Activated T-helper 1 cell treated with anti-CD3 and anti-CD28 coated beads, Interleukin-12 subunit alpha, Interleukin-12 subunit beta, Interleukin-2, Interleukin-4 antibody, amounts not matched to agents 30 ng/mL and 10 ng/mL and 1 ng/mL, durations not matched to agents 14 hours and 24 hours and 36 hours (primary cell): ENCODE measurements at regions not wholly inside any gene's neighbourhood (a gene's known extent, or its start where the extent isn't known, plus 50 kb on each side); places are given as distances from the start of the nearest gene placed in this dataset.

ENCODE experiments used
- DNase-seq: peaks from one replicate; pipeline ENCODE4 v3.0.0; 2021; ENCODE audit warnings: low spot score
- H3K27ac Mint-ChIP-seq: one replicate; pipeline ENCODE4 v1.8.0; 2021; ENCODE audit warnings: mild to moderate bottlenecking, mixed read lengths
- H3K27me3 Mint-ChIP-seq: one replicate; pipeline ENCODE4 v1.8.0; 2022; ENCODE audit warnings: mild to moderate bottlenecking, moderate library complexity, mixed read lengths; ENCODE audit not compliant: insufficient read depth
- H3K36me3 Mint-ChIP-seq: one replicate; pipeline ENCODE4 v1.8.0; 2021; ENCODE audit warnings: low read depth, mixed read lengths
- H3K4me1 Mint-ChIP-seq: one replicate; pipeline ENCODE4 v1.8.0; 2021; ENCODE audit warnings: low read depth, mixed read lengths
- H3K4me3 Mint-ChIP-seq: one replicate; pipeline ENCODE4 v1.8.0; 2021; ENCODE audit warnings: mild to moderate bottlenecking, moderate library complexity, mixed read lengths
- H3K9me3 Mint-ChIP-seq: one replicate; pipeline ENCODE4 v1.8.0; 2021; ENCODE audit warnings: mixed read lengths
- intact Hi-C: fragments of 100-400 bp; cut with micrococcal nuclease; formaldehyde crosslinking; loops from one replicate; pipeline ENCODE4 v1.15.1; 2024

DNA sequence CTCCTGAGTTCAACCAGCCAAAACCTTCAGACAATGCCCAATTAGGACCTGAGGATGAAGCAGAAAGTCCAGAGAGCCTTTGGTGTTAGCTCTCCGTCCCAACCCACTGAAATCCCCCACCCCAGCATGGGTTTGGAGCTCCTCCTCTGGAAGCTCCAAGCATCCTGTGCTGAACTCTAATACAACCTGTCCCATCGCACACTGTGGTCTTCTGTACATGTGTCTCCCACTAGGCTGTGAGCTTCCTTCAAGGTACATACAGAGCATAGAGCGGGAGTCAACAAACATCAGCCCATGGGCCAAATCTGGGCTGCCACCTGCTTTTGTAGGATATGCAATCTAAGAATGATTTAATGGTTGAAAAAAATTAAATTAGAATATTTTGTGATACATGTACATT is 166.5 kb downstream of the LSM5 start:
- no peak for DNase-seq
- peaks cover 4% of the 10 kb centered on the region for H3K27me3 Mint-ChIP-seq
- H3K27ac Mint-ChIP-seq: no peak overlapping the region
- no peaks in the 10 kb centered on the region for H3K9me3 Mint-ChIP-seq
- no peaks in the 10 kb centered on the region for H3K4me1 Mint-ChIP-seq
- H3K4me3 Mint-ChIP-seq: no peak overlapping the region
- intact Hi-C loops: no loop called here
- H3K36me3 Mint-ChIP-seq: no peaks in the 10 kb centered on the region

- H3K27ac Mint-ChIP-seq: no peak overlapping the region
- no peak for DNase-seq
- no peak overlapping the region for H3K4me3 Mint-ChIP-seq
- no peaks in the 10 kb centered on the region for H3K9me3 Mint-ChIP-seq
- no peaks in the 10 kb centered on the region for H3K36me3 Mint-ChIP-seq
- H3K27me3 Mint-ChIP-seq: peaks cover 4% of the 10 kb centered on the region
- intact Hi-C loops: no loop called here
- no peaks in the 10 kb centered on the region for H3K4me1 Mint-ChIP-seq
Measured at GRCh38 chr7:32319012-32319382, 171.2 kb downstream of the LSM5 start.

GRCh38 chr7:32318300-32319011 is 171.7 kb downstream of the LSM5 start:
- H3K36me3 Mint-ChIP-seq: no peaks in the 10 kb centered on the region
- H3K27me3 Mint-ChIP-seq: peaks cover 4% of the 10 kb centered on the region
- no peak overlapping the region for H3K4me3 Mint-ChIP-seq
- no peaks in the 10 kb centered on the region for H3K4me1 Mint-ChIP-seq
- intact Hi-C loops: no loop called here
- no peaks in the 10 kb centered on the region for H3K9me3 Mint-ChIP-seq
- H3K27ac Mint-ChIP-seq: no peak overlapping the region
- DNase-seq: no peak

GRCh38 chr7:32316839-32317238 is 173.3 kb downstream of the LSM5 start:
- intact Hi-C loops: no loop called here
- no peak overlapping the region for H3K27ac Mint-ChIP-seq
- no peak for DNase-seq
- no peaks in the 10 kb centered on the region for H3K36me3 Mint-ChIP-seq
- H3K4me3 Mint-ChIP-seq: no peak overlapping the region
- peaks cover 4% of the 10 kb centered on the region for H3K27me3 Mint-ChIP-seq
- H3K4me1 Mint-ChIP-seq: no peaks in the 10 kb centered on the region
- H3K9me3 Mint-ChIP-seq: no peaks in the 10 kb centered on the region

- H3K36me3 Mint-ChIP-seq: no peaks in the 10 kb centered on the region
- no peak for DNase-seq
- no peak overlapping the region for H3K27ac Mint-ChIP-seq
- H3K4me3 Mint-ChIP-seq: no peak overlapping the region
- intact Hi-C loops: no loop called here
- H3K4me1 Mint-ChIP-seq: no peaks in the 10 kb centered on the region
- H3K27me3 Mint-ChIP-seq: peaks cover 2% of the 10 kb centered on the region
- no peaks in the 10 kb centered on the region for H3K9me3 Mint-ChIP-seq
Measured at GRCh38 chr7:32314761-32315160, 175.4 kb downstream of the LSM5 start.

DNA sequence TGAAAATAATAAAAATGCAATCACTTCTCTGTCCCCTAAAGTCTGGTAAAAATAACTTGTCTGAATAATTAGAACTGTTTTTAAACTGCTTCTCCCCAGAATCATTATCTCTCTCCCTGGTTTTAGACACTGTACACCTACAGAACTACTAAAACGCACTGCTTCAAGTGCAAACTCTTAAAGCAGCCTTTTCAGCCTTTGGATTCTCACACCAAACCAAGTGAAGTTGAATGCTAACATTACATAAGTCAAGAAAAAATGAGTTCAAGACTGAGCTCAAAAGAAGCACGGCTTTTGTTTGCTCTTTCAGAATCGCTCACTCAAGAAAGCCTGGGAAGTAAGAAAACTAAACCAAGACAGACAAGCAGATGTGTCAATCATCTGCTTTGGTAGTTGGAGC is 188.8 kb downstream of the LSM5 start:
- no peaks in the 10 kb centered on the region for H3K9me3 Mint-ChIP-seq

GRCh38 chr7:32299133-32299702 is 191.0 kb downstream of the LSM5 start:
- Mint-ChIP-seq H3K27ac (no peak overlapping the region), H3K4me1 (no peaks in the 10 kb centered on the region), H3K4me3 (no peak overlapping the region), H3K9me3 (no peaks in the 10 kb centered on the region), H3K36me3 (no peaks in the 10 kb centered on the region), H3K27me3 (peaks cover 39% of the 10 kb centered on the region)
- DNase-seq: no peak
- intact Hi-C loops: no loop called here

More for the DNA sequence above, 188.8 kb downstream of the LSM5 start:
- H3K4me3 Mint-ChIP-seq: no peak overlapping the region
- DNase-seq: no peak
- intact Hi-C loops: no loop called here
- no peaks in the 10 kb centered on the region for H3K36me3 Mint-ChIP-seq
- peaks cover 34% of the 10 kb centered on the region for H3K27me3 Mint-ChIP-seq
- H3K27ac Mint-ChIP-seq: no peak overlapping the region
- no peaks in the 10 kb centered on the region for H3K4me1 Mint-ChIP-seq

DNA sequence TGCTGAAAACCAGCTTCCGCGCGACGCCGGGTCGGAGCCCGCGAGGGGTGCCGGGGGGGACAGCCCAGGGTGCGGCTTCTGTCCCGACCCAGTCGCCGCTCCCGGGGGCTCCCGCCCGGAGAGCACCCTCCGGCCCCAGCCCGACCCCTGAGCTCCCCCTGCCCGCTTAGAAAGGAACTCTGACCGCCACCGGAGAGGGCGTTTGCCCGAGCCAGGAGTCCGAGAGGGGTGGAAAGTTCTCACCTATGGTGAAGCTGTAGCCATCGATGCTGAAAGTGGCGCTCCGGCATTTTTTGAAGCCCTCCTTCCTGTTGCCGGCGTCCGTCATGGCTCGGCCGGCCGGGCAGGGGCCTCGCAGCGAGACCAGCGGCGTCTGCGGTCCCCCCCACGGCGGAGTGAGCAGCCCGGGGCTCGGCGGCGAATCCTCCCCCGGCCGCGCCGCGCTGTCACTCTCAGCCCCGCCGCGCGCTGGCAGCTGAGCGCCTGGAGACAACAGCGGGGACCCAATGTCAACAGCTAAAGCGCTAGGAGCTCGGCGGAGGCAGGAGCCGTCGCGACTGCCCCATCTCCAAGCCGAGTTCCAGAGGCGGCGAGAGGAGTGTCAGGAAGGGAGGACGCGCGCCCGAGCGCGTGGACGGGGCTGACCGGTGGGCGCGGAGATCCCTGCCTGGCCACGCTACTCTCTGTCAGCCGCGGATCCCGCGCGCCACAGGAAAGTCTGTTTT is 191.6 kb downstream of the LSM5 start:
- Mint-ChIP-seq H3K9me3 (no peaks in the 10 kb centered on the region), H3K36me3 (no peaks in the 10 kb centered on the region), H3K27me3 (peaks cover 39% of the 10 kb centered on the region), H3K27ac (no peak overlapping the region), H3K4me1 (no peaks in the 10 kb centered on the region), H3K4me3 (no peak overlapping the region)
- intact Hi-C loops: no loop called here
- DNase-seq: no peak

DNA sequence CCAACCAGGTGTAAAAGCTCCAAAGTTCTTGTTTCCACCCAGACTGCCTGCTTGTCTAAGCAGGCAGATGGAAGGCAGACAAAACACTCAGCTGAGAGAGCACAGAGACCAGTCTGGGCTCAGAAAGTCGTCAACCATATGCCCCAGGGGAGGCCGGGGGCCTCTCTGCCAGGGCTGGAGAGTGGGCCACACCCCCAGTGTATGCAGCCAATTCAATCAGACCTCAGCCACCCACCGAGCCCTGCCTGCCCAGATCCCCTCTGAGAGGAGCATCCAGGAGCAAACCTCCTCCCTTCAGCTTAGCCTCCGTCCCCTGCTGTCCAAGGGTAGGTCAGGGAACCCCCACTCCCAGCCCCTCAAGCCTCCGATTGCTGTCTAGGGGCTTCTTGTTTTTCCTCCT is 196.3 kb downstream of the LSM5 start:
- Mint-ChIP-seq H3K27me3 (peaks cover 21% of the 10 kb centered on the region), H3K9me3 (no peaks in the 10 kb centered on the region), H3K4me1 (no peaks in the 10 kb centered on the region), H3K36me3 (no peaks in the 10 kb centered on the region), H3K4me3 (no peak overlapping the region), H3K27ac (no peak overlapping the region)
- DNase-seq: no peak
- intact Hi-C loops: no loop called here

- no peak for DNase-seq
Measured at GRCh38 chr7:32289651-32290414, 200.3 kb downstream of the LSM5 start.

DNA sequence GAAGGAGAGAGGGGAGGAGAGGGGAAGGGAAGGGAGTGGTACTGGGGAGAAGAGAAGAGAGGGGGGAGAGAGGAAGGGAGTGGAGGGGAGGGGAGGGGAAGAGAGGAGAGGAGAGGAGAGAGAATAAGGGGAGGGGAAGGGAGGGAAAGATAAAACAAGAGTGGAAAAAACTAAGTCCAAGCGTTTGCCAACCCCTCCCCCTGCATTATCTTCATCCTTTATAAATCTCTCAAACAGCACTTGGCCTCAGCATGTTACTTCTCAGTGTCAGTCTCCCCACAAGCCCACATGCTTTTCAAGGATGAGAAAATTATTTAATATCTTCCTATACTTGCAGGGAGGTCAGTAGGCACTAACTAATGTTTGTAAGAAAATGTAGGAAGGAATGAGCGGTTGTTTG is 204.5 kb downstream of the LSM5 start:
- no peak overlapping the region for H3K4me3 Mint-ChIP-seq
- no peak overlapping the region for H3K27ac Mint-ChIP-seq
- intact Hi-C loops: no loop called here
- DNase-seq: no peak
- no peaks in the 10 kb centered on the region for H3K36me3 Mint-ChIP-seq
- no peaks in the 10 kb centered on the region for H3K9me3 Mint-ChIP-seq
- peaks cover 4% of the 10 kb centered on the region for H3K27me3 Mint-ChIP-seq
- H3K4me1 Mint-ChIP-seq: no peaks in the 10 kb centered on the region

More at GRCh38 chr7:32289651-32290414, 200.3 kb downstream of the LSM5 start:
- peaks cover 7% of the 10 kb centered on the region for H3K27me3 Mint-ChIP-seq
- no peaks in the 10 kb centered on the region for H3K9me3 Mint-ChIP-seq
- intact Hi-C loops: no loop called here
- H3K27ac Mint-ChIP-seq: no peak overlapping the region
- no peak overlapping the region for H3K4me3 Mint-ChIP-seq
- no peaks in the 10 kb centered on the region for H3K4me1 Mint-ChIP-seq
- no peaks in the 10 kb centered on the region for H3K36me3 Mint-ChIP-seq

DNA sequence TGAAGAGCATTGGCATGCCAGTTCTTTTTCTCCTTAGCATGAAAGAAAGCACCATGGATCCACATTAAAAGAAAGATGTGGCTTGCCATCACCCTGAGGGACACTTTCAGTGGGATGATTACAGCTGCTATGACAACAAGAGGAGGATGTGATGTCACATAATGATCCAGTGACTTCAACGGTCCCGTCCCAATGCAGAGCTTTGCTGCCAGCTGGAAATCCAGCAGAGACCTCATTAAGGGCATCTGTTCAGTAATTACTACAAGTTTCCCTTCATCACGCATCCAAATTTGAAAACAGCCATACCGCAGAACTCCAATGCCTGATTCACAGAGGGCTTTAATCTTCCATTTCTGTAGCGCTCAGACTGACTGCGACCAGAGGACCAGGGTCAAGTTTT is 206.6 kb downstream of the LSM5 start:
- no peaks in the 10 kb centered on the region for H3K36me3 Mint-ChIP-seq
- no peak overlapping the region for H3K27ac Mint-ChIP-seq
- H3K9me3 Mint-ChIP-seq: no peaks in the 10 kb centered on the region
- intact Hi-C loops: no loop called here
- H3K4me3 Mint-ChIP-seq: no peak overlapping the region
- no peak for DNase-seq
- H3K4me1 Mint-ChIP-seq: no peaks in the 10 kb centered on the region
- H3K27me3 Mint-ChIP-seq: peaks cover 9% of the 10 kb centered on the region

DNA sequence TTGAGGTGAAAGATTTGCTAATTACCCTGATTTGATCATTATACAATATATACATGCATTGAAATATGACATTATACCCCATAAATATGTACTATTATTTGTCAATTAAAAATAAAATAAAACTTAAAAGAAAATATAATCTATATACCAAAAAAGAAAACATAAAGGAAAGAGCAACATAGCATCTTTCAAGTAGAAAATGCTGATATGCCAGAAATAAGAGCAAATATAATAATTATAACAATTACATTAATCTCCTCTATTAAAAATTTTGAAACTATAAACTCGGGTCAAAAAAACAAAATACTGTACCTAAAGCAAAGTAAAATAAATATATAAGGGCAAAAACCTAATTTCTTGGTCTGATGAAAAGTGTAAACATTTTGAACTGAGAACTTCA is 209.3 kb upstream of the PDE1C start:
- intact Hi-C loops: no loop called here
- Mint-ChIP-seq H3K36me3 (no peaks in the 10 kb centered on the region), H3K9me3 (no peaks in the 10 kb centered on the region), H3K27ac (no peak overlapping the region), H3K27me3 (peaks cover 5% of the 10 kb centered on the region), H3K4me1 (peaks cover 9% of the 10 kb centered on the region), H3K4me3 (no peak overlapping the region)
- no peak for DNase-seq
